HG03378 (cell line): ENCODE measurements at regions not wholly inside any gene's neighbourhood (a gene's known extent, or its start where the extent isn't known, plus 50 kb on each side); places are given as distances from the start of the nearest gene placed in this dataset.
"Not testable (repeated sequence)": the region's sequence is repeated elsewhere in the genome, so short reads cannot be mapped to it uniquely, and the experiment has no call there.

Experiments used
- ATAC-seq: cut with Tn5 transposase; IDR thresholded peaks from one replicate; pipeline ENCODE4 v1.9.1; 2021; ENCODE audit warnings: mild to moderate bottlenecking, moderate library complexity; ENCODE audit not compliant: unreplicated experiment

DNA sequence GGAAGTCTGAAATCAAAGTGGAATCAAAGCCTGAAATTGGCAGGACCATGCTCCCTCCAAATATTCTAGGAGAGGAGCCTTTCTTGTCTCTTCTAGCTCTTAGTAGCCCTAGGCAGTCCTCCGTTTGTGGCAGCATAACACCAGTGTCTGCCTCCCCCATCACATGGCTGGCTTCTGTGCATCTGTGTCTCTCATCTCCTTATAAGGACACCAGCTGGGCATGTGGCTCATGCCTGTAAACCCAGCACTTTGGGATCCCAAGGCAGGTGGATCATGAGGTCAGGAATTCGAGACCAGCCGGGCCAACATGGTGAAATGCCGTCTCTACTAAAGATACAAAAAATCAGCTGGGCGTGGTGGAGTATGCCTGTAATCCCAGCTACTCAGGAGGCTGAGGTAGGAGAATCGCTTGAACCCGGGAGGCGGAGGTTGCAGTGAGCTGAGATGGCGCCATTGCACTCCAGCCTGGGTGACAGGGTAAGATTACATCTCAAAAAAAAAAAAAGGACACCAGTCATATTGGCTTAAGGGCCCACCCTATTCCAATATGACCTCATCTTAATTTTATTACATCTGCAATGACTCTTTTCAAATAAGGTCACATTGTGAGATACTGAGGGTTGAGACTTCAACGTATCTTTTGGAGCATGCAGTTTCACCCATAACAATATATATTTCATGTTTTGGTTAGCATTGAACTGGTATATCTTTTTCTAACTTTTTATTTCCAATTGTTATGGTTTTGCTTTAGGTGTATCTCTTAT lies 148.0 kb upstream of the TPM1 start:
- no peak for ATAC-seq

DNA sequence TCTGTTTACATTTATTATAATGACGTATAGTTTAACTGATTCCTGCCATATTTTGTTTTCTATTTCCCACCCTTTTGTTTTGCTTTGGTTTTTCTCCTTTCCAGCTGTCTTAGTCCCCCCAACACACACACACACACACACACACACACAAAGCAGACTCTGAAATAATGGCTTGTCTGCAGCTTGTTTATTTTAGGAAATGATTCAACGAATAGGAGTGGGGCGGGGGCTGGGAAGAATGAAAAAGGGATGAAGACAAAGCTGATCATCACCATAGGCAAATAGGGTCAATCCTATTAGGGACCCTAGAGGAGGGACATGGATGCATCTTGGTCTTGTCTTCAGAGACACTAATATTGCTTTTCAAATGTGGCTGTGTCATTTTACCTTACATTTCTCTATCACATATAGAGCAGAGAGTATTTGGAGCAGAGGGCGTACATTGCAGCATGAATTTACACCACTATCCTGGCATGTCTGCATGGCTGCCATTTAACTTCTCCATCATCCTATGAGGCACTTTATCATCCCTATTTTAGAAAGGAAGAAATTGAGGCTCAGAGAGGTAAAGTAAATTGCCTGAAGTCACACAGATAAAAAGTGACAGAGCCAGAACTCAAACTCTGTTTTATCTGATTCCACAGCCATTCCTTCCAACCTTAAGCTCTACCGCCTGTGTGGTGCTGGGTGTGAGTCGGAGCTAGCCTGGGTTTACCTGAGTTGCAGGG lies 147.2 kb upstream of the TPM1 start:
- ATAC-seq: no peak

DNA sequence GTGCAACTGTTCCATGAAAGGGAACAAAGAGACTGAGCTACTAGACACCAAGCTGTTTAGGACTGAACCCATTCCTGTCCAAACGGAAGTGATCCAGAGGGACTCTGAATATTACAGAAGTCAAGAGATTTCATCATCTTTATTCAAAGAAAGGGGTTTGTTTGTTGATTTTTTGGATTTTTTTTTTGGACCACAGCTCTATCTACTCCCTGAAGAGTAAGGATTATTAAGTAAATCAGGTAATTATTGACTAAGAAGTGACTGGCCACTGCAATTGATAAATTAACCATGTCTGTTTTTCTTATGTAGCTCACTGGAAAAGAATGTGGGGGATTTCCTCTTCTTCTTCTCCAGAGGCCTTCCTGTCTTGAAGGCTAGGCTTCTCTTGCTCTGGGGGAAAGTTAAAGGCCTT lies 146.6 kb upstream of the TPM1 start:
- ATAC-seq: no peak

DNA sequence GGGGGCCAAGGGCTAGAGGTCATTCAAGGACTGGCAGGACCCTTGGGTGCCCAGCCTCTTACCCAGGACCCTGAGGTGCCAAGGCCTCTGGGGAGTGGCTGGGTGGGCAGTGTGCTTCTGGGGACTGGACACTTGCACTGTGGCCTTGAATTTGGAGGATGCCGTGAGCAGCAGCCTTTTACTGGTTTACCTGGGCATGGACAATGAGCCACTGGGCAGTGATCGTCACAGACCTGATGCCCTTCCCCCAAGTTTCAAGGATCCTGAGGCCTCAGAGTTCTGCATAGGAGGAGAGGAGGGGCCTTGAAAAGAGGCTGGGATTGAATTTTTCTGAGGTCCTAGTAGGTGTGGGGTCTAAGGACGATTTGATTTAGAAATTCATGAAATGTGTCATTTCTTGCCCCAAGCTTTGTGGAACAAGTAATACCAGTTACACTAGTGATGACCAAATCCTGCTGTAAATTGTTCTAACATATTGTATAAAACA lies 146.1 kb upstream of the TPM1 start:
- no peak for ATAC-seq

GRCh38 chr15:62896969-62897486 lies 145.5 kb upstream of the TPM1 start:
- no peak for ATAC-seq

GRCh38 chr15:62897634-62898033 lies 144.9 kb upstream of the TPM1 start:
- ATAC-seq: no peak

DNA sequence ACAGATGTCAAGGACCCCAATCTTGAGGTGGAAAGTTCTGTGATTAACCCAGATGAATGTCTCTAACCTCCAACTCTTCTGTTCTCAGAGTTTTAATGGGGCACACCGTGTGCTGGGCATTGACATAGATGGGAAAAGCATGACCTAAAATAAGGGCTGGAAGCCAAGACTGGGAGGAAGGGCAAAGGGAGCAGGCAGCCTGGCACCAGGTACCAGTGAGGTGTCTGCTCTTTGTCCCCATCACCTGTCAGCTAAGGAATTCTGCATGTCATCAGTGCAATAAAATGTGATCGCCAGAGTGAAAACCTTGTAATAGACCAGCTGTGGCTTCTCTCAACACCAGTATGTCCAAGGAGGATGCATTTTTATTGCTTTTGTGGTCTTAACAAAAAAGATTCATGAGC lies 143.5 kb upstream of the TPM1 start:
- no peak for ATAC-seq

DNA sequence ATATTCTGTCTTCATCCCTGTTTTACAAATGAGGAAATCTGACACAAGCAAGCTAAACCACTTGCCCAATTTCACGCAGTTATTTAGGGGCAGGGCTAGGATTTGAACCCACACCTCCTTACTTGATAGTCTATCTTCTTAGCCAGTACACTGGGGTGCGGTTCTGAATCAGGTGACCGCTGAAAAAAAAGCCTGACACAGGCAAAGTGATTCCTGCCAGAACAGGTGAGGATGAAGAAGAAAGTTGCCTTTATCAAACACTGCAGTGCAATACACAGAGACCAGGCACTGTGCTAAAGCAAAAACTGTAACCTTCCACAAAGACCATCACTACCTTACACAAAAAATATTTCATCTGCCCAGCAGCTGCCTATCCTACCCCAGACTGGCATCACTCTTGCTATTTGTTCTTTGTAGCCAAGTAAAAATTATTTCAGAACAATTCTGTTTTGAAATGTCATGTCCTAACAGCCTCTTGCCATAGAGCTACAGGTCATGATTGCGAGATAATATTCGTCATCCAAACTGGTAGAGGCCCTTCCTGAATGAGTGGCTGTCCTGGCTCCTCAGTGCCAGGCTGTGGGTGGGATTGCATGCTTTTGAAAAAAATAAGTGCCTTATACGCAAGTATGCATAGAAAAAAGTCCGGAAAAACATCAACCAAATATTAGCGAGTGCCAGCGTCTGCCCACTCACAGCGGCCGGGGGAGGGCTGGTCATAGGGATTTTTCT lies 142.3 kb upstream of the TPM1 start:
- ATAC-seq: no peak

GRCh38 chr15:62901087-62901486 lies 141.5 kb upstream of the TPM1 start:
- ATAC-seq: no peak

DNA sequence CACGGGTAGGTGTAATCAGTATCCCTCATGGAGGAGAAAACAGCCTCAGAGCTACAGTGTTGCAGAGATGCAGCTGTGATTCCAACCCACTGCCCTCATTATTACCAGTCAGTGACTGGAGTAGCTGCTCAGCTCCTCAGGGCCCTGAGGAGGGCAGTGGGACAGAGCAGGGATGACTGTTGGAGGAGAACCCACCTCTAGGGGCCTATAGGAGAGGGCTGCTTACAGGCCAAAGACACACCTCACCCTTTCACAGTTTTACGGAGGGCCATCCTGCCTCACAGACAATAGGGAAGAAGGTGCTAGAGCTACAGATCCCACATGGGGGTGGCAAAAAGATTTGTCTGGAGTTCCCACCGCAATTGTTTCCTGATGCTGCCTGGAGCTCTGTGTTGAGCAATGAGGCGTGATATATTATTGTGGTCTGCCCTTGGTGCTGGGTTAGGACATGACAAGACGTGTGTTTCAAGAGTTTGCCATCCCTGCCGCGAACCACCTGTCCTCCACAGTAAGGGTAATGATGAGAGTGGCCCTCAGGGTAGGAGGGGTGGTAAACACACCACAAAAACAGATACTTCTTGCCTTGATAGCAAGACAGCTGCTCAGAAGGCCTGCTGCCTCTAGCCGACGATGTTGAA lies 140.5 kb upstream of the TPM1 start:
- no peak for ATAC-seq

DNA sequence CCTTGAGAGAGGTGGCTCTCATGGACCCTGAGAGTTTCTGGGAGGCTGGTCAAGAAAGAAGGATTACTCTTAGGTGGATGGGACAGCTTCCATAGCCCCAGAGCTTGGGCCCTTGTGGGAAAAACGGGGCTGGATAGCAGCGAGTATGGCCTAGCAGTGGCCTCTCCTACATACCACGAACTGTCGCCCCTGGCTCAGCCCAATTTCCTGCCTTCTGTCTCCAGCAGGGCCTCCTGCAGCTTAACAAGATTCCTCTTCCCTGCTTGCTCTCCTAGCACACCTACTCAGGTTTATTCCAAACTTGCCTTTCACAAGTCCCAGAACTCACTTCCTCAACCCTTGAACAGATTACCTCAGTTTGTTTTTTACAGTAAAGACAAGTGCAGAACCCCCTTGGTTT lies 139.7 kb upstream of the TPM1 start:
- no peak for ATAC-seq

DNA sequence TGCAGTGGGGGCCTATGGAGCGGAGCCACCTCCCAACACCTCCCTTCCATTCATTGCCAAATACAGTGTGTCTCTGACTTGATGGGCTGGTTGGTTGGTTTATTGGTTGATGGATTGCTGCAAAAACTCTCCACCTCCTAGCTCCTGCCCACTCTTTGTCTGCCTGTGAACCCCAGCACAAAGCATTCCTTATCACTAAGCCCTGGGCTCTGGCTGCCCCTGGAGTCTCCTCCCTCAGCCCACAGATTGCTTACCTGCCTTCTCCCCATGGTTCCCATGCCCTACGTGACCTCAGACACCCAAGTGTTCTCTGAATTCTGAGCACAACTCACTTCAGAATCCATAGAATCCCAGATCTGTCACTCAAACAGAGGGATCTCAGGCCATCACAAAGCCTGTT lies 139.1 kb upstream of the TPM1 start:
- no peak for ATAC-seq

DNA sequence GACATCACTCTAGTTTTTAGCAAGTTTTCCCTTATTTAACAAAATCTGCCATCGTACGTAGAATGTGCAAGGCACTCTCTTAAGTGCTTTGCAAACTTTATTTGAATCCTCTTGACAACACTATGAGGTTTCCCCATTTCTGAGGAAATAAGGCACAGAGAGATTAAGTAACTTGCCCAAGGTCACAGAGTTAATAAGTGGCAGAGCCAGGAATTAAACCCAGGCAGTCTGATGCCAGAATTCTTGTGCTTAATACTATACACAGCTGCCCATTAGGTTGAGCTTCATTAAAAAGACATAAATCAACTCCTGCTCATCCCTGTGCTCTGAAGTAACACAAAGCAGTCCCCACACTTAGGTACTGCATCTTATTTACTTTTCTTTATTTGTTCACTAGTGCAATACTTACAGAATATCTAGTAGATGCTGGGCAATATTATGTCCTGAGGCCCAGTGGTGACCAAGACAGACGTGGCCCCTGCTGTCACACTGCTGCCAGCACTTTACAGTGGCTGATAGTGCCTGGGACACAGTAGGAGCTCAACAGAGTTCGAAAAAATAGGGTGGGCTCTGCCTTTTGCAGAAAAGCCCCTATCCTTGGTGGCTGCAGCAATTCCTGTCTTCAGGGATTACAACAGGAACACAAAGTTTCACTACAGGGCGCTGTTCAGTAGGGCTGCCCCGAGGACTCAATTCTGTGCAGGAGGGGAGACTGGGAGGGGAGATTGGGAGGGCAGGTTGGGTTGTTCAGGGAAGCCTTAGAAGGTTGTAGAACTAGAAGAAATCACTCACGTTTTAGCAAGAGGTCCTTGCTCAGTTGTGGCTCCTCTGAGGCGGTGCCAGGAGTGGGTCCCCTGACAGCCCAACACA lies 138.3 kb upstream of the TPM1 start:
- no peak for ATAC-seq

DNA sequence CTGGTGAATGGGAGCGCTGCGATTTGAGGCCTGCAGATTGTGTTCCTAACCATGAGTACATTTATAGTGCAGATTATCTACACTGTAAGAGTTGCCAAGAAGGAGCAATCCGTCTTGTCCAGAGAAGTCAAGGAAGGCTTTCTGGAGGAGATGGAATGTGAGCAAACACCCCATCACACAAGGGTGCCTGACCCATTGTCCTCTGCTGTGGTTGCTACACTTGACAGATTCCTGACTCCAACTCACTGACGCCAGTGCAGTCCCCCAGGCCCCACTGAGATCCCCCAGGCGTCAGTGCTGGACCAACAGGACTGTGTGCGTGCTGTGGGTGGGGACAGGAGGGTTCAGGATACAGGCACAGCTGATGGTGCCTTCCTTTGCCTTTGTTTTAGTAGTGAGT lies 135.9 kb upstream of the TPM1 start:
- ATAC-seq: no peak

DNA sequence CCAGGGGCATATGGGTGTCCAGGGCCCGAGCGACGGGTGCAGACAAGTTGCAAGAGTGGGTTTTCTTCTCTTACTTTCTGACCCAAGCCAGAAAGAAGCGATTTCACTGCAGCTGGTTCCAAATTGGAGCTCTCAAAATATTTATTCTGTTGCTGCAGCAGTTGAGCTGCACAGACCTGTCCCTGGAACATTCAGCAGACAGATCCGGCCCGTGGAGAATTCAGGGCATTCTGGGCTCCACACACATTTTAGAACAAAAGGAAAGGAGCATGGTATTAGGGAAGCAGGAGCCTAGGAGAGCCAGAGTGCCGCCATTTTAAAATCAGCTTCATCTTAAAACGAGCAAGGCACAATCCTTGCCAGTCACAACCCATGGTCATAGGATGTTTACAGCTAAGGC lies 135.3 kb upstream of the TPM1 start:
- ATAC-seq: no peak

GRCh38 chr15:62908341-62908740 lies 134.2 kb upstream of the TPM1 start:
- not testable (repeated sequence) for ATAC-seq

GRCh38 chr15:62909257-62909656 lies 133.3 kb upstream of the TPM1 start:
- ATAC-seq: no peak

DNA sequence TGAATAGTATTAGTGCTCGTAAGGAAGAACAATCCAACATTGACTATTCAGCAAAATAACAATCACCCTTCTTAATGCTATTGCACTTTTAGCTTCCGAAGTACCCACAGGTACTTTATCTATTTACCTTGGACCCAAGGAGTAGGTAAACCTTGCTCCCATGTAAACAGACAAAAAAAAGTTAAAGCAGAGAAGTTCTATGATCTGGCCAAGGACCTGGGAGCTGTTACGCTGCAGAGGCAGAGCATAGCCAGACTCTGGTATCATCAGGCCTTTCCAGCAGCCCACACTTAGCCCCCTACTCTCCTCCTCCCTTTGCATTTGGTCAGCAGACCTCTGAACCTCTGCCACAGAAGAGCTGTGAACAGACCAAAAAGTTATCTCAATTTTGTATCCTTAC lies 130.3 kb upstream of the TPM1 start:
- ATAC-seq: no peak

- ATAC-seq: no peak
Measured at GRCh38 chr15:62912808-62913207, 129.7 kb upstream of the TPM1 start.

DNA sequence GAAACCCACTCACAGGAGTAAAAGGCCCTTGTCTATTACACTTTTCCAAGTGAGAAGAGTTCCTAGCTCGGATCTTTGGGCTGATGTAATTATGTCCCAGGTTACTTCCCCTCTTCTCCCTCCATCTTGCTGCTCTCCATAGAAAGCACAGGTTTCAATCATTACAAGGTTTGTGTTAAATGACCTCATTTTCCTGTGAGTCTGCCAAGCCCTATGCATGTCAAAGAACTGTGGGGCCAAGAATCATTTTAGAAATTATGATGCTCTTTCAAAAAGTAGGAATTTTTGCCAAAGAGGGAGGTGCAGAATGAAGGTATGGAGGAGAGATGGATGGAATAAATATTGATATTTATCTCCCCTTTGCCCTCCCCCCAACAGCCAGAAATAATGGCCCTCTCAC lies 129.3 kb upstream of the TPM1 start:
- no peak for ATAC-seq
